HFFc6 (cell line): ENCODE measurements at regions not wholly inside any gene's neighbourhood (a gene's known extent, or its start where the extent isn't known, plus 50 kb on each side); places are given as distances from the start of the nearest gene placed in this dataset.

Experiments used
- DNase-seq: peaks from one replicate; pipeline ENCODE4 v3.0.0-alpha.2; 2018
- H3K27ac Mint-ChIP-seq: 2 replicates; pipeline ENCODE4 v1.8.0; 2020; ENCODE audit warnings: mild to moderate bottlenecking, mixed read lengths
- H3K27me3 Mint-ChIP-seq: 2 replicates; pipeline ENCODE4 v1.8.0; 2021; ENCODE audit warnings: mild to moderate bottlenecking, moderate library complexity, mixed read lengths; ENCODE audit not compliant: insufficient read depth
- H3K36me3 Mint-ChIP-seq: 2 replicates; pipeline ENCODE4 v1.8.0; 2021; ENCODE audit warnings: low read depth, mixed read lengths
- H3K4me1 Mint-ChIP-seq: 2 replicates; pipeline ENCODE4 v1.8.0; 2020; ENCODE audit warnings: low read depth, mixed read lengths
- H3K4me3 Mint-ChIP-seq: 2 replicates; pipeline ENCODE4 v1.8.0; 2020; ENCODE audit warnings: mild to moderate bottlenecking, moderate library complexity, mixed read lengths
- H3K9me3 Mint-ChIP-seq: 2 replicates; pipeline ENCODE4 v1.8.0; 2020; ENCODE audit warnings: mild to moderate bottlenecking, mixed read lengths
- CTCF ChIP-seq: fragments of 200-600 bp; sonication (generic); IDR thresholded peaks from 2 replicates; pipeline ENCODE4 v1.5.0; 2021; ENCODE audit warnings: antibody characterized with exemption, mild to moderate bottlenecking

GRCh38 chr3:73952781-73953180 lies 328.0 kb upstream of the PDZRN3 start:
- no peaks in the 10 kb centered on the region; the same call in 1 of the 2 replicates for H3K27me3 Mint-ChIP-seq
- H3K36me3 Mint-ChIP-seq, result no peaks in the 10 kb centered on the region
- no peak overlapping the region for H3K27ac Mint-ChIP-seq
- TF ChIP-seq CTCF, result no peak
- no peaks in the 10 kb centered on the region for H3K4me1 Mint-ChIP-seq
- no peak overlapping the region for H3K4me3 Mint-ChIP-seq
- H3K9me3 Mint-ChIP-seq, result no peaks in the 10 kb centered on the region
- DNase-seq, result no peak

GRCh38 chr3:73950865-73951558 lies 326.3 kb upstream of the PDZRN3 start:
- Mint-ChIP-seq H3K27ac (no peak overlapping the region), H3K9me3 (no peaks in the 10 kb centered on the region)
- DNase-seq, result no peak

GRCh38 chr3:73945541-73945940 lies 320.8 kb upstream of the PDZRN3 start:
- Mint-ChIP-seq H3K36me3 (no peaks in the 10 kb centered on the region), H3K4me1 (no peaks in the 10 kb centered on the region), H3K27me3 (no peaks in the 10 kb centered on the region; the same call in 1 of the 2 replicates), H3K4me3 (no peak overlapping the region), H3K9me3 (no peaks in the 10 kb centered on the region; the same call in 1 of the 2 replicates), H3K27ac (no peak overlapping the region)
- DNase-seq, result no peak
- no peak for TF ChIP-seq CTCF

More at GRCh38 chr3:73950865-73951558, 326.3 kb upstream of the PDZRN3 start:
- no peak overlapping the region for H3K4me3 Mint-ChIP-seq
- no peaks in the 10 kb centered on the region; the same call in 1 of the 2 replicates for H3K27me3 Mint-ChIP-seq
- TF ChIP-seq CTCF, result no peak
- H3K4me1 Mint-ChIP-seq, result no peaks in the 10 kb centered on the region
- no peaks in the 10 kb centered on the region for H3K36me3 Mint-ChIP-seq

GRCh38 chr3:73939985-73940384 lies 315.2 kb upstream of the PDZRN3 start:
- Mint-ChIP-seq H3K27ac (no peak overlapping the region), H3K9me3 (no peaks in the 10 kb centered on the region; the same call in 1 of the 2 replicates), H3K36me3 (no peaks in the 10 kb centered on the region), H3K4me1 (no peaks in the 10 kb centered on the region), H3K4me3 (no peak overlapping the region), H3K27me3 (no peaks in the 10 kb centered on the region)
- no peak for DNase-seq
- no peak for TF ChIP-seq CTCF

GRCh38 chr3:73933585-73933984 lies 308.8 kb upstream of the PDZRN3 start:
- Mint-ChIP-seq H3K9me3 (no peaks in the 10 kb centered on the region), H3K4me3 (no peak overlapping the region), H3K36me3 (no peaks in the 10 kb centered on the region), H3K27me3 (peaks cover 3% of the 10 kb centered on the region; the same call in 1 of the 2 replicates), H3K4me1 (no peaks in the 10 kb centered on the region), H3K27ac (no peak overlapping the region)
- TF ChIP-seq CTCF, result no peak
- no peak for DNase-seq
